H1 (cell line): ENCODE measurements at regions not wholly inside any gene's neighbourhood (a gene's known extent, or its start where the extent isn't known, plus 50 kb on each side); places are given as distances from the start of the nearest gene placed in this dataset.

Experiments
- CTBP2 ChIP-seq: IDR thresholded peaks from 2 replicates; pipeline ENCODE4 v1.7.0; 2011; ENCODE audit warnings: borderline replicate concordance, mild to moderate bottlenecking, moderate library complexity, mixed read lengths, low read length; ENCODE audit not compliant: insufficient read depth, insufficient read length
- E2F6 ChIP-seq: IDR thresholded peaks from 2 replicates; pipeline ENCODE4 v1.6.1; 2012; ENCODE audit warnings: inconsistent platforms
- JUND ChIP-seq: IDR thresholded peaks from 2 replicates; pipeline ENCODE4 v1.6.1; 2011; ENCODE audit warnings: mild to moderate bottlenecking, improper control_type of control experiment, low read length
- RBBP5 ChIP-seq: IDR thresholded peaks from 2 replicates; pipeline ENCODE4 v1.7.1; 2012; ENCODE audit warnings: low read depth, mild to moderate bottlenecking, inconsistent platforms, low read length, moderate library complexity, borderline replicate concordance
- SP1 ChIP-seq: IDR thresholded peaks from 2 replicates; pipeline ENCODE4 v1.6.1; 2011; ENCODE audit warnings: low read depth, low read length
- TCF12 ChIP-seq: IDR thresholded peaks from 2 replicates; pipeline ENCODE4 v1.6.1; 2011; ENCODE audit warnings: low read depth, mild to moderate bottlenecking, low read length
- TF ChIP-seq, protein P1 (sequence below), 3 experiments: IDR thresholded peaks; 1 replicate in 2 of 3; 2 replicates in 1 of 3; pipeline versions ENCODE4 v1.5.1 to v1.6.1; 2011; ENCODE audit warnings: low read length in 3 of 3, mild to moderate bottlenecking in 3 of 3, inconsistent platforms in 2 of 3, low read depth in 1 of 3, moderate library complexity in 1 of 3; ENCODE audit not compliant: insufficient read depth in 1 of 3; ENCODE audit errors: control extremely low read depth in 1 of 3

DNA sequence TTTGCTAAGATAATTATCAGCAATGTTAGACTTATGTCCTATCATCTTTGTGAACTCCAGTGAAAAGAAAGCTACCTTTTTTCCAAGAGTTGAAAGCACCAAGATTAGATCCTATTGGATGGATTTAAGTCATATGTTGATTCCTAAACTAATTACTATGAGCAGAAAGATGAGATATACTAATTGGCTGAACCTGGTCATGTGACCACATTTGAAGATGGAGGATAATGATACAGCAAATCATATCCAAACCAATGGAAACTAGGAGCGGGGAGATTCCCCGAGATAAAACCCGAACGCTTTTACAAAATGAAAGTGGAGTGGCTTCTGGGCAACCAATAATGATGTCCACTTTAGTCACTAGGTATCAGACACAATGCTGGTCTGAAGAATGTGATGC is 1060.2 kb upstream of the EEF2KMT start (continued):
- TF ChIP-seq, protein P1, sequence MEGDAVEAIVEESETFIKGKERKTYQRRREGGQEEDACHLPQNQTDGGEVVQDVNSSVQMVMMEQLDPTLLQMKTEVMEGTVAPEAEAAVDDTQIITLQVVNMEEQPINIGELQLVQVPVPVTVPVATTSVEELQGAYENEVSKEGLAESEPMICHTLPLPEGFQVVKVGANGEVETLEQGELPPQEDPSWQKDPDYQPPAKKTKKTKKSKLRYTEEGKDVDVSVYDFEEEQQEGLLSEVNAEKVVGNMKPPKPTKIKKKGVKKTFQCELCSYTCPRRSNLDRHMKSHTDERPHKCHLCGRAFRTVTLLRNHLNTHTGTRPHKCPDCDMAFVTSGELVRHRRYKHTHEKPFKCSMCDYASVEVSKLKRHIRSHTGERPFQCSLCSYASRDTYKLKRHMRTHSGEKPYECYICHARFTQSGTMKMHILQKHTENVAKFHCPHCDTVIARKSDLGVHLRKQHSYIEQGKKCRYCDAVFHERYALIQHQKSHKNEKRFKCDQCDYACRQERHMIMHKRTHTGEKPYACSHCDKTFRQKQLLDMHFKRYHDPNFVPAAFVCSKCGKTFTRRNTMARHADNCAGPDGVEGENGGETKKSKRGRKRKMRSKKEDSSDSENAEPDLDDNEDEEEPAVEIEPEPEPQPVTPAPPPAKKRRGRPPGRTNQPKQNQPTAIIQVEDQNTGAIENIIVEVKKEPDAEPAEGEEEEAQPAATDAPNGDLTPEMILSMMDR (IDR thresholded peaks at IDR 0.05; ENCODE audit: control extremely low read depth in 1 of 3, insufficient read depth in 1 of 3, low read depth in 1 of 3, low read length in 3 of 3): no peak
- TF ChIP-seq TCF12 (no peak), SP1 (no peak), JUND (no peak), CTBP2 (no peak), E2F6 (no peak), RBBP5 (no peak)
